Inflammatory macrophage treated with lipopolysaccharide for 1 hour (primary cell): ENCODE measurements at regions not wholly inside any gene's neighbourhood (a gene's known extent, or its start where the extent isn't known, plus 50 kb on each side); places are given as distances from the start of the nearest gene placed in this dataset.
"Not testable (repeated sequence)": the region's sequence is repeated elsewhere in the genome, so short reads cannot be mapped to it uniquely, and the experiment has no call there.

Experiments used
- DNase-seq, 2 donors: peaks; one replicate each; pipeline ENCODE4 v3.0.0-alpha.2; 2020 to 2022

DNA sequence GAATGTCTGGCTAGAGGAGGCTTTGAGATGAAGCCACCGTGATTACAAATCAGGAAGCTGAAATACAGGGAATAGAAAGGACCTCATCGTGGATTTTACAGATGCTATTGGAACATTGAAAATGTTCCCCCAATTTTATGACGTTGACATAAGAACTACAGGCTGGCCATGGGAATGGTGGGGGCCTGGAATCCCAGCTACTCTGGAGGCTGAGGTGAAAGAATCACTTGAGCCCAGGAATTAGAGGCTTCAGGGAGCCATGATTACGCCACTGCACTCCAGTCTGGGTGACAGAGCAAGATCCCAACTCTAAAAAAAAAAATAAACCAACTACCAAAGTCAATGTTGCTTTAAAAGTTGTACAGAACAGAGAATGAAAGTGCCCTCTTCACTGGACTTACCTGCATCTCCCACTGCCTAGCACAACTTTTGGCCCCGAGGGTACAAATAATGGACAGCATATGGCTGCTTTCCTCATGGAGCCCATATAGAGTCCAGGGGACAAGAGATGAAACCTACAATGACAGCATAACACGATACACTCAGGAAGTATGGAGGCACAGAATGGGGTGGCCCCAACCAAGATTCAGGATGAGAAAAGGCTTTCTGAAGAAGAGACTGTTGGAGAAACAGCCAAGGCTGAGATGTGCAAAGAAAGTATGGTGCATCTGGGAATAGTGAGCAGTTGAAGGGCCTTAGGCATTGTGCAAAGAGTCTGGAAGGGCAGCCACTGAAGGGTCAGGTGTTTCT, 254.8 kb downstream of the MYCN start:
- no peak for DNase-seq

DNA sequence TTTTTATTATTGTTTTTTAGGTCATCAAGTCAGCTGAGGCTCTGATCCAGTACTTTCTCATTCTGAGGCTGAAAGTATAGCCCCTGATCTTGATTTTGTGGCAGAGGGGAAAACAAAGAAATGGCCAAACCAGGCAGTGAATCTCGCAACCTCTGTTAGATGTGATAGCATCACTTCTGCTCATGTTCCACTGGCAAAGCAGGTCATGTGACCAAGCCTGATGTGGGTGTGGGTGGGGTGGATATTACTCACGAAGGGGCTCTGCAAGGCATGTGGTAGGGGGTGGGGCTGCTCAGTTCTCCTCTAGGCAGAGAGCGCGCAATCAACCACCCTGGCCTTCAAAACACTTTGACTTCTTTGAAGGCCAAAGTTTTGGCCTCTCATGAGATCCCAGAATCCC, 254.2 kb downstream of the MYCN start:
- DNase-seq: no peak

DNA sequence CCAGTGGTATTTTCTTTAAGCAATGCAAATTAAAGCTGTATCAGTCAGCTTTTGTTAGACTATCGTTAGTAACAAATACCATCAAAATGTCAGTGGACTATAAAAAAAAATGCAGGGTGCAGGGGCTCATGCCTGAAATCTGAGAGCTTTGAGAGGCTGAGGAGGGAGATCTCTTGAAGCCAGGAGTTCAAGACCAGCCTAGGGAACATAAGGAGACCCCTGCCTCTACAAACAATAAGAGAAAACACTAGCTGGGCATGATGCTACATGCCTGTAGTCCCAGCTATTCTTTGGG, 253.7 kb downstream of the MYCN start:
- no peak for DNase-seq

DNA sequence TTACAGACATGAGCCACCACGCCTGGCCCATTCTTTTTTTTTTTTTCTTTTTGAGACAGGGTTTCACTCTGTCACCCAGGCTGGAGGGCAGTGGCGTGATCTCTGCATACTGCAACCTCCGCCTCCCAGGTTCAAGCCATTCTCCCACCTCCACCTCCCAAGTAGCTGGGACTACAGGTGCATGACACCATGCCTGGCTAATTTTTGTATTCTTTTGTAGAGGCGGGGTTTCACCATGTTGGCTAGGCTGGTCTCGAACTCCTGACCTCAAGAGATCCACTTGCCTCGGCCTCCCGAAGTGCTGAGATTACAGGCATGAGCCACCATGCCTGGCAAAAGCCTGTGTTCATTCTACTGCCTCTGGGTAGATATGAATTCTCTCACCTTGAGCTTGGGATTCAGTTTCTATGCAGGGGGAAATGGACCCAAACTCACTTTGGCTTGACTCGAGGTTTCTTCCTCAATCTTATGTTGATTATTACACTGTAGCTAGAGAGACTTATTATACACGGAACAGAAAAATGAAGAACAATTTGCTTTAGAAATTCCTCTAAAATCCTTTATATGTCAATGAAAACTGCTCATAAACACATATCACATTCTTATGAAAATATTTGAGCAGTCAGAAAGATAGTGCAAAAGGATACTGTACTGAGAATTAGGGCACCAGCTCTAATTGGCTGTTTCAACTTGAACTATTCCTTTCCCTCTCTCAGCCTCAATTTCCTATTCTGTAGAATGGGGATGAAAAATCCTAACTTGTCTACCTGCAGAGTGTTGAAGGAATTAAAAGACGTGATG, 252.3 kb downstream of the MYCN start:
- no peak for DNase-seq

DNA sequence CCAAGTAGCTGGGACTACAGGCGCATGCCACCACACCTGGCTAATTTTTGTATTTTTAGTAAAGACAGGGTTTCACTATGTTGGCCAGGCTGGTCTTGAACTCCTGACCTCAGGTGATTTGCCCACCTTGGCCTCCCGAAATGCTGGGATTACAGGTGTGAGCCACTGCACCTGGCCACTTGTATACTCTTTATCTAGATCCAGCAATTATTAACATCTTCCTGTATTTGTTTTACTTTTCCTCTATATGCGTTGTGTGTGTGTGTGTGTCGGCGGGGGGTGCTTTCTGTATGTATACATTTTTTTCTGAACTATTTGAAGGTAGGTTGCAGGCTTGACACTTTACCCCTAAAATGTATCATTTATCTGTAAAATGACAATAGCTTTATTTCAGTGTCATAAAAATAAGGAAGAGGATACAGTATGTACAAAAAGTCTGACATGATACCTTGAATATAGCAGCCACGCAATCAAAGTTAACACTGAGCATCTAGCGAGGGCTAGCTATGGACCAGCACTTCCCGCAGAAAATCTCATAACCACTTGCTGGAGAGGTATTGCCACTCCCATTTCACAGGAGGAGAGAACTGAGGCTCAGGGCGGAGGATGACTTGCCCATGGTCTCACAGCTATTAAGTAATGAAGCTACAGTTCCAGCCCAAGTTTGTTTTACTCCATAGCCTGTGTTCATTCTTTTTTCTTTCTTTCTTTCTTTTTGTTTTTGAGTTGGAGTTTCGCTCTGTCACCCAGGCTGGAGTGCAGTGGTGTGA, 251.3 kb downstream of the MYCN start:
- no peak for DNase-seq

DNA sequence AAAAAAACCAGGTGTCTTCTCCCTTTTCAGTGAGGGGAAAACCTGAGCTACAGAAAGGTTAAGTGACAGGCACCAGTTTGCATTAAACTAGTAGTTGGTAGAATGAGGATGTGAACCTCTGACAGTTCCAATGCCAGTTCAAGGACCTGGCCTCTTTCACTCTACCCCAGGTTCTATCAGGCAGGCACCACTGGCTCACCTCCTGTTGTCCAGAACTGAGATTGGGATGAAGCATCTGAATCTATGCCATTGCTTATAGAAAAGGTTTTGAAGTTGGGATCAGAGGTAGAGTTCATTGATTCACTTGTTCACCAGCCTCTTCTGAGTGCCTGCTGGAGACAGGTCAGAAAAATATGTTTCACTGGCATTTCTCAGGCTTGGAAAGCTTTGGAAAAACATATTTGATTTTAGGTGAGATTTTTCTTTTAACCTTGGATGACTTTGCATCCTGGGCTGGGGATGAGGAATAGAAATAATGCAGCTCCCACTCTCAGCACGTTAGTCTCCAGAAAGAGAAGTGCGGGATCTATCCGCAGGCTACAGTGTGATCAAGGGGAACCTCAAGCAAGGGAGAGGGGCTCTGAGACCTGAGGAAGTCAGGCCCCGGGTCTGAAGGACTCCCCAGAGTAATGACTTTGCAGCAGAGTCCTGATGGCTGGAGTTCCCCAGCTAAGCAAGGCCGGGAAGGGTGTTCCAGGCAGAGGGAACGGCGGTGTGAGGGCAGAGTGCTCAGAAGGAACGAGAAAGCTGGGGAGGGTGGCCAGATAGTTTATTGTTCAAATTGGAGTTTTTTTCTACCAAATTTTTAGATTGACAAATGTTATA, 250.3 kb downstream of the MYCN start:
- DNase-seq: no peak

DNA sequence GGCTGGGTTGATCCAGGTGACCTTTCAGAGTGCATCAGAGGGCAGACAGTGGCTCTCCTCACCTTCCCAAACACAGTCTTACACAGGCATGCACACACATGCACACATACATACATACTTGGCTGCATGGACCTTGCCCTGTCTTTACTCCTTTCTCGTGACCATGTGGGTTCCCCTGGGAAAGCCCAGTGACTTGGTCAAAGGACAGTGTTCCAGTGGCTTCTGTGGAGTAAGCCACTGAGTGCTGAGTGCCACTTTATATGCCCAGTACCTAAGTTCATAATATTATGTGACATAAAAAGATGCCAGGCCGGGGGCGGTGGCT, 249.4 kb downstream of the MYCN start:
- no peak for DNase-seq

DNA sequence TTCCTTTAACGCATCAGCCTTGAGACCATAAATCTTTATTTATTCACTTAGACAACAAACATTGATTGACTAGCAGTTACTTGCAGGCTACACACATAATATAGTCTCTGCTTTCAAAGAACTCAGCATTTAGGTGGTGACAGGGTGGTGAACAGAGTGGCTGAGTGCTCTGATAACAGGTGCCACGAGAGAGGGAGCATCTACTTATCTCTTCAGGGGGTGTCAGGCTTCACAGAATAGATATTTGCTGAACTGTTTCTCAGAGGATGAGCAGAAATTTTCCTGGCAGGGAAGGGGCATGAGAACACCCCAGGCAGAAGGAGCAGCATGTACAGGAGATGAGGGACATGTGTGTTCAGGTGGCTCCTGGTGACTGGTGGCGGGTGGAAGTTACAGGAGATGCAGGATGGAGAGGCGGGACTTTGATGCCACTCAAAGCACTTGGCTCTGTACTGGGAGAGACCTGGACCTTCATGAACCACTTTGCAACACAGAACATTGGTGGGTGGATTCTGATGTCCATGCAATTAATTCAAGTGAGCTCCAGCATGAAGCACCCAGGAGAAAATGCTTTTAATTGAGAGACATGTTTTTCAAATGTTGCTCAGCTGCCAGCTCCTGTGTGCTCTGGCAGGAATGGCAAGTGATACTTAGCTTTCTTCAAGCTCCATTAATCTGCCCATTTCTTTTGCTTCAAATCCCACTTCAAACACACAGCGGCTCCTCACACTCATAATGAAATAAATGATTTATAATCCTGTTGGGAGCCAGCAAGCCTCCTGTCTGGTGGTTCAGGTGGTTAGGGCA, 248.9 kb downstream of the MYCN start:
- no peak for DNase-seq

DNA sequence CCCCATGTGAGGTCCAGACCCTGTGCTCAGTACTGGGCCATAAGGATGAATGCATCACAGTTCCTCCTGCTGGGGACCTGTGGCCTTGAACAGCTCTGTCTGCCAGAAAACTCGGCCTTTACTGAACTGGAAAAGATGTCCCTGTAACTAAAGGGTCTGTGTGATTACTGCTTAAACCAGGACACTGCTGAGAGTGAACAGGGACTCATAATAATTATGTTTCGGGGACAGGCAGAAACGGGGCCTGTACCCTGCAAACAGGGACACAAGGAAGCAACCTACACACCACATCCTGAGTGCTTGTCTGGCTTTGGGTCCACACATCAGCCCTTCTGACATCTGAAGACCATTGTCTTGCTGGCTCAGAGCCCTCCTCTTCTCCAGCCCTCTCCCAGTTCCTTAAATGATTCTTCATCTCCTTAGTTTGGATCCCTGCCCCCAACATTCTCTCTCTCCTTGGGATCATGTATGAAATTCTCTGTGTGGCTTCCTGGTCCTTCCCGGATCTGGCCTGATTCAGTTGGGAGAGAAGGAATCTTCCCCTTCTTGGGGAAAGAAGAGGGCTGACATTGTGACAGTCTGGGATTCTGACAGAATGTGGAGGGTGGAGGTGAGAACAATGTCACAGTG, 248.0 kb downstream of the MYCN start:
- no peak for DNase-seq

DNA sequence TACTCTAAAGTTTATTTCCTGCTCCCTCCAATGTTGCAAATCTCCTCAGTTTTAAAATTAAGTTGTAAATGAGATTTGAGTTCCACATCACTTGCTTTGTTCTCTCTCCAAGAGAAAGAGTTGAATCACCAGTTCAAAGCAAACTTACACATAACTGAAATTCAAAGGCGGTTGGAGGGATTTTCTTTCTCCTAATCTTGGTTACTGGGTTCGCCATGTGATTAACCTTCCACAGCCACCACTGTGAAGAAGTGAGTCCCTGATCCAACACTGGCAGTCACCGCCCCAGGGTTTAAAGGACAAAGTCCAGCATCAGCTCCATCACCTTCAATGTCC, 247.1 kb downstream of the MYCN start:
- no peak for DNase-seq

DNA sequence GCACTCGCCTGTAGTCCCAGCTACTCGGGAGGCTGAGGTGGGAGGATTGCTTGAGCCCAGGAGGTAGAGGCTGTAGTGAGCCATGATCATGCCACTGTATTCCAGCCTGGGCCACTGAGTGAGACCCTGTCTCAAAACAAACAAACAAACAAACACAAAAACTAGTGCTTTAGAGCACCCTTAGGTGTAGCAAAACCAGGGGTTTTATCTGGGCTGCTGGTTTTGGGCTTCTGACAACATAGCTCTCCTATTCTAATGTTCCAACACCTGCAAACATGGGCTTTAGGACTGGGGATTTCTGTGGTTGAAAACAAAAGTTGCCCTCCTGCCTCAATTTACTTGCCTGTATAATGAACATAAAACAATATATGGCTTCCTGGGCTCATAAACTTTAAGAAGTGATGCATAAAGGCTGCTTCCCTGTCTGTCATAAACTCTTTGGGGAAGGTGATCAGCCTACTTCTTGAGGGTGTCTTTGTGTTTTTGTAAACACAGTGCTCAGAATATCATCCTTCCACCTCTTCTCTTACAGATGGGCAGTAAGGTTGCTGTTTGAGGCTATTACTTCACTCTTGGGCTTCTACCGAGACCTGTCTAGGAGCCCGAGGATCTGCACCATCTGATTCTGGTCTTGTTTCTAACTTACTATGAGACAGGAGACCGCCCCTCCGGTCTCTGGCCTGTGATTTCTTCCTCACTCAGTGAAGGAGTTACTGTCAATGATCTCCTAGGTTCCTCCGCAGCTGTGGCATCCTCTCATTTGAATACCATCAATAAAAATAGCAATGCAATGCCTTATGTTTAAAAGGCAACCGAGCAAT, 246.5 kb downstream of the MYCN start:
- no peak for DNase-seq

DNA sequence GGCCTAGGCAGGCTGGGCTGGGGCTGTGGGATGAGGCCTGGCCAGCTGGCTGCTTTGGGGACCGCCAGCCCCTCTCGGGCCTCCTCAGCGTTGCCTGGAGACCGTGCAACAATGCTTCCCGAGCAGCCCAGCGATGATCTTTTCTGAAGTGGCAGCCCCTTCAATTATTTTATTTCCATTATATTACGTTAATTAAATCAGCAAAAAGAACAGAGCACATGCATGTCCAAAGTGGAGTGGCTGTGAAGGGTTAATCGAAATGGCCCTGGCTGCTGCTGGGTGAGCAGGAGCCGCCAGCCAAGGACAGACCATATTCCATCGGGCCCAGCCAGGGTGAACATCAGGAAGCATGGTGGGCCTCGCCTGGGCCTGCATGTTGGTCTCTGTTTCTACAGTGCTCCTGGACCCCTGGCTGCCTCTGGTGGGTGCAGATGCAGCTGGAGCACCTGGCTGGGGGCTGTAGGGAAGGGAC, 245.5 kb downstream of the MYCN start:
- no peak for DNase-seq

DNA sequence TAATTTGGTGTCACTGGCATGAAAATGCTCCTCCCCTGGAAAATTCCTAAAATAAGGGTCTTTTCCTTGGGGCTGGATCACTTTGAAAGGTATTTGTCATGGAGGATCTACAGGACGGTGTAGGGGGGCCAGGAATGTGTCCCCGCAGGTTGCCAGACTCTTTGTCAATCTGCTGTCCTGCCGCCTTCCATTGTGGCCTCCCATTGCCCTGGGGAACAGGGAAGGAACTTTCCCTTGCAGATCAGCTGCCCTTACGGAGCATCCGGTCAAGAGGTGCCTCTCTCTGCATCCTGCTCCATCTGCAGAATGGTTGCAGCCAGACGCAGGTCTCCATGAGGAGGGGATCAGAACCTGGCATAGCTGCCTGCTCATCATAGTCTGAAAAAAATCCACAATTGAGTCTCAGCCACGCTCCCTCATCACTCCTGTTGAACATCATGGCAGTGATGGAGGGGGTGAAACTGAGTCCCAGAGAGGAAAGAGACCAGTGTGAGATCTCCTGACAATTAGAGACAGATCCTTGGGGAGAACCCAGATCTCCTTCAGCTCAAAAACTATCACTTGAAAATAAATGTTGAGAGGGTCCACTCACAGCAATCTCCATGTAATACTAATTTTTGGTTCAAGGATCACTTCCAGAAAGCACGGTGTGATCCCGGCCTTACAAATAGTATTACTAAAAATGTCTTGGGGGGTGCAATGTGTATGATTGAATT, 244.8 kb downstream of the MYCN start:
- DNase-seq: no peak

DNA sequence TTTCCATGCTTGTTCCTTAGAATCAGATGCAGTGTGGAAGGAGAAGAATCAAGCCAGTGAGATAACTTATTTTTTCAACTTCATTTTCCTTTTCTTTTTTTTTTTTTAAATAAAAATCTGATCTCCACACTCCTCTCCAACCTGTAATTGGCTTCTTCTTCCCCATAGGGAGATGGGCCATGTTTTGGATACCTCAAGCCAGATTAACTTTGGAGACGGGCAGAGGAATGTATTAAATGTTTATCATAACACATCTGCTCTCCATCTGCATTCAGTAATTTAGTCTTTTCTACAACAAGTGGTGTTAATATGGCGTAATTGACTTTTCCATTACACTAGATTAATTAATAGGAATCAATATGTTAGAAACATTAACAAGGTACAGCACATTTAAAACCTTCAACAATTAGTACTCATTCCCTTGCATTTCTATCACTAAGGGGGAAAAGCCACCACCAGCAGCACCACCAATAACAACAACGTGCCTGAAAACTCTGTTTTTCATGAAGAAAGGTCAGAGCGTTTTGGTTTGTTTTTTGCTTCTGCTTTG, 244.1 kb downstream of the MYCN start:
- DNase-seq: no peak

DNA sequence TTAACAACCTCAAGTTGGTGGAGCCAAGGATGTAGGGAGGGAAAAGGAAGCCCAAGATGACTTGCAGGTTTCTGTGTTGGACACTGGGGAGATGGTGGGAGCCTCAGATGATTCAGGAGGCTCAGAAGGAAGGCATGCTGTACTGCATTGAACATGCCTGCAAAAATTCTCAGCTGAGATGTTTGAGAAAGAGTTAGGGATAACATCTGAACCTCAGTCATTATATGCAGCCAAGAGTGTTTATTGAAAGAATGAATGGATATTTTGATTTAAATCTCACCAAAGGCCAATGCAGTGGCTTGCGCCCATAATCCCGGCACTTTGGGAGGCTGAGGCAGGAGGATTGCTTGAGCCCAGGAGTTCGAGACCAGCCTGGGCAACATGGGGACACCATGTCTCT, 243.0 kb downstream of the MYCN start:
- DNase-seq: no peak

DNA sequence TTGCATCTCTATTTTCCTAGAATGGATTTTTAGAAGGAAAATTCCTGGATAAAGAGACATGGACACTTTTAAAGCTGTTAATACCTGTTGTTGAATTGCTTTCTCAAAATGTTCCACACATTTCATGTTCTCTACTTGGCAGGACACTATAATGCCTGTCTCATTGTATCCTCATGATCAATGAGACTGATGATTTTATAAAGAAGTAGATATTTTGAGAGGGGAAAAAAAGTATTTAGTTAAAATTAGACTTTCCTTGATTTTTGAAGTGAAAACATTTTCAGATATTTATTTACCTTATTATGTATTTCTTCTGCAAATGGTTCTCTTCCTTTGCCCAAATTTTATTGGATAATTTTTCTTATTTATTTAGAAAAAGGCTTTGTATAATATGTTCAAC, 242.5 kb downstream of the MYCN start:
- no peak for DNase-seq

DNA sequence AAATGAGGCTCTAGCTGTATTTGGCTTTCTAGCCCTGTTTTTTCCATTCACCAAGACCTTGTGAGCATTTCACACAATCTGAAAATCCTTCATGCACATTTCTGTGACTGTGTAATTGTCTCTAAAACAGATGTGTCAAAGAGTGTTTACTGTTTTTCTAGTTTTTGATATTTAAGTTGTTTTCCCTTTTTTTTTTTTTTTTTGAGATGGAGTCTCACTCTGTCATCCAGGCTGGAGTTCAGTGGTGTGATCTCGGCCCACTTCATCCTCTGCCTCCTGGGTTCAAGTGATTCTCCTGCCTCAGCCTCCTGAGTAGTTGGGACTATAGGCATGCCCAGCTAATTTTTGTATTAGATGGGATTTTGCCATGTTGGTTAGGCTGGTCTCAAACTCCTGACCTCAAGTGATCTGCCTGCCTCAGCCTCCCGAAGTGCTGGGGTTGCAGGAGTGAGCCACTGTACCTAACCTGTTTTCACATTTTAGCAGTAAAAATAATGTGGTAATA, 242.0 kb downstream of the MYCN start:
- not testable (repeated sequence) for DNase-seq

DNA sequence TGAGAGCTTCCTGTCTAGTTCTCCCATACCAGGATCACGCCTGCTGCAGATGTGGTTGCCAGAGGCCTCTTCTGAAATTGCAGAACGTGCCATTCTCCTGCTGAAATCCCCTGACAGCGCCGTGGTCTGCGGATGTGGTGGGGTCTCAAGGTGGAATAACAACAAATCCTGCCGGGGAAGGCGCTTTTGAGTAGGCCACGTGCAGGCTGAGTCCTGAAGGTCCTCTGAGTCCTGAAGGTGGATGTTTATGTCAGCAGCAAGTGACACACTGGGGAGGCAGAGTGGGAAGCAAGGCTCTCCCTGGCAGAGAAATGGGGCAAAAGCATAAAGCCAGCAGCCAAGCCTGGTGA, 241.4 kb downstream of the MYCN start:
- DNase-seq: no peak

DNA sequence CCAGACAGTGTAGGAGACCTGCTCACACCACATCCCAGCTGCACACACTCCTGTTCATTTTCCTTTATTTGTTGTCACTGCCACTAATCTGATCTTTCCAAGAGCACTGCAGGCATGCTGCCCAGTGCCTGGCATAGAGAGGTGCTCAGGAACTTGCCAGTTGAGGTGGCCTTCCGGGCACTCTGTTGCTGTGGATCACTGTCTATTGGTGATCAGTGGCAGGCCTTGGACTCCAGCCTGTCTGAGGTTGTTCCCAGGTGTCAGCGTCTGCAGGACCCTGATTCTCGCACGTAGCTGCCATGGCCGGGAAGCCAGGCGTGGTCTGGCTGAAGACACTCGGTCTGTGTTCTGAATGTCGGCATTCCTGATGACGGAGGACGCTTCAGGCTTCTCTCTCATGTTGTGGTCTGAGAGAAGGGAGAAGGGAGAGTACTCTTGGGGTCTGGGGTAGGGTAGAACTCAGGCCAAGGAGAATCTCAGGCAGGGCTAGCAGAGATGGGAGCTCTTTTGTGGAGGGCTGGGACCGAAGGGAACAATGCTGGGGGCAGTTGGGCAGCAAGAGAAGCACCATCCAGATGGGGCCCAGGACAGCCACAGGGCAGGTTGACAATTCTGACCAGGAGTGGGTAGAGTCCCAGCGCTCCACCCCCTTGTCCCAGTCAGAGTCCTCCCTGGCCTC, 240.9 kb downstream of the MYCN start:
- no peak for DNase-seq
